Renal pelvis (tissue), 1 donor: ENCODE measurements at regions not wholly inside any gene's neighbourhood (a gene's known extent, or its start where the extent isn't known, plus 50 kb on each side); places are given as distances from the start of the nearest gene placed in this dataset.
"Not testable (repeated sequence)": the region's sequence is repeated elsewhere in the genome, so short reads cannot be mapped to it uniquely, and the experiment has no call there.

Experiments
- DNase-seq: peaks from one replicate; pipeline ENCODE4 v3.0.0-alpha.2; 2013

DNA sequence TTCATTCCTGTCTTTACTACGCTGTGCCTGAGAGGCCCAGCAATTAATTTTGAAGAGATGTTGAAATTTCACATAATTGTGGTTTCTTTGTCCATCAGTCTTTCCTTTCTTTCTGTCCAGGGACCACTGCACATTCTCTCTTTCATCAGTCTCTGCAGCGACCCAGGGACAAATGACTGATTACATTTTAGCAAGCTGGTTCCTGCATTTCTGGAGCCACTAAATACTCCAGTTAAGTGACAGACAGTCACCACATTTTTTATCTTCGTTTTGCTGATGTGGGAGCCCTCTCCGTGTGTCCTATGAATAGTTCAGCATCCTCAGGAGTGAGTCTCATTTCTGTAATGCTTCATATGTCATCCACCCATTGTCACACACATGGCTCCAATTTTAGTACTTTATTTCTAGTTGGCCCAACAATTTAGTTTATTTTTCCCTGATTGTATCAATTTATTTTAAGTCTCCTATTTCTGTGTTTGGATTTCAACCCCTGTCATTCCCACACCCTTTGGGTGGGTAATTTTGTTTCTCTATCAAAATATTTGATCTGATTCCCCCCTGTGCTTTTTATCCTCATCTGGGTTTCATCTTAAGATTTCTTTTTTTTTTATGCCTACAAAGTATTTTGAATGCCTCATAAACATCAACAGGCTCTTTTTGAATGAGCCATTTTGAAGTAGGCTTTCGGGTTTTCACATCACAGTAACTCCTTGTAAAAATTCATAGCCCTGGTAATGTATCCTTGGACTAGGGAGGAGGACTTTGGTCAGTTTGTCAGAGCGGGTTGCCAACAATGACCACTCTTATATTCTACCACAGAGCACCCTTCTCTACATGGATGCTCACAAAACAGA is 1196.5 kb downstream of the GALC start:
- no peak for DNase-seq

GRCh38 chr14:86794689-86795088 is 1198.3 kb downstream of the GALC start:
- DNase-seq, result no peak

DNA sequence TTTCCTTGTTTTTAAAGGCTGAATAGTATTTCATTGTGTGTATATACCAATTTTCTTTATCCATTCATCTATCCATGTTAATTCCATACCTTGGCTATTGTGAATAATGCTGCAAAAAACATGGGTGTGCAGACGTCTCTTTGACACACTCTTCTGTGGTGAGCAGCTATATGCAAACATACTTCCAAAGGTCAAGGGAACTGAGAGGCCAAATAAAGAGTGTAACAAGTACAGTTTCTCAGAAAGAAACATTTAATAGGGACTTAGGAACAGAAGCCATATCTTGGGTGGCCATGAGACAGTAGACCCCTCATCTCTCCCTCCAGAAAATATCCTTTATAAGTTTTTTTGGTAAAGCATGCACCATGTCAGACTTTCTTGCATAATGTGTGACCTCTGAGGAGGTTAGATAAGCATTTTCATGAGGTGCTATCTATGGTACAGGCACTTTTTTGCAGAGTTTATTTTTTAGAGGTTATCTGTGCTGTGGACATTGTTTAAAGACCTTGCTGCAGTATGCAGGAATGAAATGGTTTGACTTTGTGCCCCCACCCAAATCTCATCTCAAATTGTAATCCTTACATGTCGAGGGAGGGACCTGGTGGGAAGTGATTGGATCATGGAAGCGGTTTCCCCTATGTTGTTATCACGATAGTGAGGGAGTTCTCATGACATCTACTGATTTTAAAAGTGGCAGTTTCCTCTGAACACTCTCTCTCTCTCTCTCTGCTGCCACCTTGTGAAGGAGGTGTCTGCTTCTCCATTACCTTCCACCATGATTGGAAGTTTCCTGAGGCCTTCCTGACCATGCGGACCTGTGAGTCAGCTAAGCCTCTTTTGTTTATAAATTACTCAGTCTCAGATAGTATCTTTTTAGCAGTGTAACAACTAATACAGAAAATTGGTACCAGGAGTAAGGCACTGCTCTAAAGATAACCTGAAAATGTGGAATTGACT is 1202.3 kb downstream of the GALC start:
- no peak for DNase-seq

GRCh38 chr14:86788224-86788623 is 1204.8 kb downstream of the GALC start:
- DNase-seq, result no peak

DNA sequence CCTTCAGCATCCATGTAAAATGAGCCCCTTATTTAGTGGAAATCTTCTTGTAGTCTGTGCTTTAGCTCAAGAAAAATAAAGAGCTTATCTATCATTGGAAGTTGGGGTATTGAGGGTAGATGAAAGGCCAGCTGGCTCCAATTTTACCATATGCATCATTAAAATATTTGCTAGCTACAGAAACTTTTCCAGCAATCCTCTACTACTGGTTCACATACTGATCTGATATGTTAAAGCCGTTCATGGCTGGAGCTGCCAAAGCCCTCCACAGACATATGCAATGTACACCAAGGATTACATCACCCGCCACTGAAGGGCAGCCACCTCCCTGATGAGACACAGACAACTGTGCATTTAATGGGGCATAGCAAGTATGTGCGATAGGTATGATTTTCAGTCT is 1205.3 kb downstream of the GALC start:
- DNase-seq, result peak; percentile 60

GRCh38 chr14:86782092-86782580 is 1210.8 kb downstream of the GALC start:
- no peak for DNase-seq

DNA sequence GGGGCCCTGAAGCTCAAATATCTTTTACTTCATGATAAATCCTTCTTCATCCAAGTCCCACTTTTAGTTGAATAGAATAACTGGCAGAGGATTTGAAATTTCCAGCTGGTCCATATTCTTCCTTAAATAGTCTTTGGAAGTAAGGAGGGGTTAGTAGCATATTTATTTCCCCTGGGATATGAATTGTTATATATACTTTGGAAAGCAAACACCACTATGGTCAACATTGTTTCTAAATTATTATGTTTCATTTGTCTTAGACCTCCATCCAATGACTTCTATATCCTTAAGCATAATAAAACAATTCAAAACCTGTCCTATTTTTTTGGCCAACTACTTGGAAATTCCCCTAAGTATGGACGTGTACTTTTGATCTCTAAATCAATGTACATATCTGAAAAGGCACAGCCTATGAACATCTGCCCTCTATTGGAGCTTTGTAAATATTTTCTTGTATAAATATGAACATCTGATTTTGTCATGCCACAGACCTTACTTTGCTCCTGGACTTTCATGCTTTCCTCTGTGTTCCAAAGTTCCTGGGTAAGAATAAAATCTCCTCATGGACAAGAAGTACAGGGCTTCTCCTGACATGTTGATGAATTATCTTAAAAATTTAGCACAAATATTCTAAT is 1212.0 kb downstream of the GALC start:
- DNase-seq, result no peak

DNA sequence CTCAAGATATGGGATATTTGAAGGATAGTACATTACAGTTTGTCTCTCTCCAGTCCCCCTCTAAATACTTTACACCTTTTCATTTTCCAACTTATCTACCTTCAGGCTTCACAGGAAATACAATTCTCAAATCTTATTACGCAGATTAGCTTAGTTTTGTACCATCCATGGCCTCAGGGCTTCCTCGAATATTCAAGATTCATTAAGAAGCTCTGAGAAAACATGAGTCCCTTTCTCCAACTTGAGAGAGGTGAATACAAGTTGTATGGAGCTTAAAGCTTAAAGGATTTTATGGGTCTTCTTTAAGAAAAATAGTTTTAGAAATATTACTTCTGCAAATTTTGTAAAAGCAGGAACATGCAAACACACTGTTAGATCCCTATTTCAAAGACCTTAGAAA is 1212.5 kb downstream of the GALC start:
- no peak for DNase-seq

- no peak for DNase-seq
Observed at GRCh38 chr14:86779416-86779815, 1213.6 kb downstream of the GALC start.

DNA sequence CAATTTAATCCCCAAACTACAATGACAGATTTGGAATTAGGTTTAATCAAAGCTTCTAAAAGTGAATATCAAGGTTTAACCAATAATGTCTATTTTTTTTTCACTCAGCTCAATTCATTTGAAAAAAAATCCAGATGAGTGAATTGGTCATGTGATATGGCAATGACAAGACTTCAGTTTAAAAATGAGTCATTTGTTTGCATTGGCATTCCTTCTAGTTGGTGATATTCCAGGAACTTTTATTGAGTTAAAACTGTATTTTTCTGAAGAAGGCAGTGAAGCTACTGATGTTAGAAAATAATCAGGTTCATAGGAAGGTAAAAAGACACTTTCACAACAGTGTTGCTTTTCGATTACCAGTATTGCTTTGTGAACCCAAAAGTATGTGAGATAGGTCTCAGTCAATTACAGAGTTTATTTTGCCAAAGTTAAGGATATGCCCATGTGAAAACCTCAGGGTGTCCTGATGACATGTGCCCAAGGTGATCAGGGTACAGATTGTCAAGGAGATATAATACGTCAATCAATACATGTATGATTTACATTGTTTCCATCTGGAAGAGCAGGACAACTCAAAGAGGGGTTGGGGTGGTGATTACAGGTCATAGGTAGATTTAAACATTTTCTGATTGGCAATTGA is 1214.9 kb downstream of the GALC start:
- DNase-seq, result no peak

DNA sequence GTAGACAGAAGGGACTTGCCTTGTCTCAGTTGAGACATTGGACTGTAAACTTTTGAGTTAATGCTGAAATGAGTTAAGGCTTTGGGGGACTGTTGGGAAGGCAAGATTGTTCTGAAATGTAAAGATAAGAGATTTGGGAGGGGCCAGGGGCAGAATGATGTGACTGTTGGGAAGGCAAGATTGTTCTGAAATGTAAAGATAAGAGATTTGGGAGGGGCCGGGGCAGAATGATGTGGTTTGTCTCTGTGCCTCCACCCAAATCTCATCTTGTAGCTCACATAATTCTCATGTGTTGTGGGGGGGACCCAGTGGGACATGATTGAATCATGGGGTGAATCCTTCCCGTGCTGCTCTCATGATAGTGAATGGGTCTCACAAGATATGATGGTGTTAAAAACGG is 1217.1 kb downstream of the GALC start:
- DNase-seq, result not testable (repeated sequence)

DNA sequence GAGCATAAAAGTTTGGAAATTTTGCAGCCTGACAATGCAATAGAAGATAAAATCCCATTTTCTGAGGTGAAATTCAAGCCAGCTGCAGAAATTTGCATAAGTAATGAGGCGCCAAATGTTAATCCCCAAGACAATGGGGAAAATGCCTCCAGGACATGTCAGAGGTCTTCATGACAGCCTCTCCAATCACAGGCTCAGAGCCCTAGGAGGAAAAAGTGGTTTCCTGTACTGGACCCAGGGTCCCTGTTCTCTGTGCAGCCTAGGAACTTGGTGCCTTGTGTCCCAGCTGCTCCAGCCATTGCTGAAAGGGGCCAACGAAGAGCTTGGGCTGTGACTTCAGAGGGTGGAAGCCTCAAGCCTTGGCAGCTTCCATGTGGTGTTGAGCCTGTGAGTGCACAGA is 1218.1 kb downstream of the GALC start:
- no peak for DNase-seq

DNA sequence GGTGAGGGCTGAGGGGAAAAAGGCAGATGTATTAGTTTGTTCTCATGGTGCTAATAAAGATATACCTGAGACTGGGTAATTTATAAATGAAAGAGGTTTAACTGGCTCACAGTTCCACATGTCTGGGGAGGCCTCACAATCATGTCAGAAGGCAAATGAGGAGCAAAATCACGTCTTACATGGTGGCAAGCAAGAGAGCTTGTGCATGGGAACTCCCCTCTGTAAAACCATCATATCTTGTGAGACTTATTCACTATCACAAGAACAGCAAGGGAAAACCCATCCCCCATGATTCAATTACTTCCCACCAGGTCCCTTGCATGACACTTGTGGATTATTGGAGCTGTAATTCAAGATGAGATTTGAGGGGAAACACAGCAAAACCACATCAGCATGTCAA is 1220.9 kb downstream of the GALC start:
- no peak for DNase-seq

DNA sequence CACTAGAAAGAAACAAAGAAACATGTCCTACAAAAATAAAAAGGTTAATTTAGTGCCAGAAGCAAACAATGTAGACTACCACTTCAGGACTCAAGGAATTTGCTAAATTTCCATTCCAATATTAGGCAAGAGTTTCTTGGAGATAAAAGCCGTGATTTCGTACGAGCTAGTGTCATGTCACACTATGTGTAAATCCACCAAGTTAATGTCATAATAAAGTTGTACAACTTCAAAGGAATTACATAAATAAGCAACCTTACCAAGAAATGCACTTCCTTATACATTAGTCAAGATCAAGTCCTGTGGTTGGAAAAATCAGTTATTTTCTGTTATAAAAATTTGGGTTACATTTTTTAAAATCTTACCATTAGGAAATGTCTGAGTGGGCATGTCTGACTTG is 1222.8 kb downstream of the GALC start:
- DNase-seq, result no peak

DNA sequence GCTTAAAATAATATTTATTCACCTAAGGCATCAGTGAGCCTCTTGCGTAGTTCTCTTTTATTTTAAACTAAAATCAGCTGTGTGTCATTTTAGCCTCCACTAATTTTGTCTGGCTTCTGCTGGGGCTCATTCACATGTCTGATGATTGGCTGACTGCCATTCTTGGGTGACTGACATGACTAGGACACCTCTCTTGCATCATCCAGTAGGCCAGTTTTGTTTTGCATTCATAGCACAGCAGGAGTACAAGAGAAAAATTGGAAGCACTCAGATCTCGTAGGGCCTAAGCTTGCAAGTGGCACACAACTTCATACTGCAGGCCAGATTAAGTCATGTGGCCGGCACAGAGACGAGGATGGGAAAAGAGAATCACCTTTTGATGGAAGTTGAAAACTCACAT is 1226.5 kb downstream of the GALC start:
- no peak for DNase-seq

DNA sequence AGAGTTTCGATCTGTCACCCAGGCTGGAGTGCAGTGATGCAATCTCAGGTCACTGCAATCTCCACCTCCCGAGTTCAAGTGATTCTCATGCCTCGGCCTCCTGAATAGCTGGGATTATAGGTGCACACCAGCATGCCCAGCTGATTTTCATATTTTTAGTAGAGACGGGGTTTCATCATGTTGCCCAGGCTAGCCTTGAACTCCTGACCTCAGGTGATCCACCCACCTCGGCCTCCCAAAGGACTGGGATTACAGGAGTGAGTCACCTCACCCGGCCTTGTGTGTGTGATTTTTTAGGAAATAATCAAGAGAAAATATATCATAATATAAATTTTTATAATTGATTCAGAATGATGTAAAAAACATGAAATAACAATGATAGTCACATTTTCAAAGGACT is 1231.4 kb downstream of the GALC start:
- DNase-seq, result no peak

DNA sequence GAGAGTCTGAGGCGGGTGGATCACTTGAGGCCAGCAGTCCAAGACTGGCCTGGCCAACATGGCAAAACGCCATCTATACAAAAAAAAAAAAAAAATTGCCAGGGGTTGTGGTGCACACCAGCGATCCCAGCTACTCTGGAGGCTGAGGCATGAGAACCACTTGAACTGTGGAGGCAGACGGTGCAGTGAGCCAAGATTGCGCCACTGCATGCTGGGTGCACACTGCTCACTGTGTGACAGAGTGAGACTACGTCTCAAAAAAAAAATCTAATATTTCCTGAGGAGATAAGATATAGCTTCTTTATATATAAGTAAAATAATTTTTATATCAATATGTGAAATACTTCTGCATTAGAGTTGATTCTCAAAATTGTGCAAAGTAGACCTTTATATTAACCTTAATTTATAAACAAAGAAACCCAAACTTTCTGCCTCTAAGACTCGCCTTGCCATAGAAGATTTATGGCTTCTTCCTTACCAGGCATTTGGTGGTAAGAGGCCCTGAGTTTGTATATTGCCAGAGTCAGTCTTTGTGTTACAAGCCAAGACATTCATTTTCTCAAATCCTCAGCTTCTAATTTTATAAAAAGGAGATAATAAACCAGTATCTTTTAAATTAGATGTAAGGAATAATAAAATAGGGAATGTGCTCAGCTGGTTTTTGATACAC is 1226.7 kb downstream of the FLRT2 start:
- DNase-seq, result no peak

GRCh38 chr14:86750488-86750887 is 1220.5 kb downstream of the FLRT2 start:
- not testable (repeated sequence) for DNase-seq

GRCh38 chr14:86739761-86740160 is 1209.8 kb downstream of the FLRT2 start:
- no peak for DNase-seq

GRCh38 chr14:86731427-86731826 is 1201.5 kb downstream of the FLRT2 start:
- not testable (repeated sequence) for DNase-seq

- no peak for DNase-seq
Observed at GRCh38 chr14:86723254-86723624, 1193.3 kb downstream of the FLRT2 start.
